ENCODE measurements at regions not wholly inside any gene's neighbourhood (a gene's known extent, or its start where the extent isn't known, plus 50 kb on each side); places are given as distances from the start of the nearest gene placed in this dataset.

DNA sequence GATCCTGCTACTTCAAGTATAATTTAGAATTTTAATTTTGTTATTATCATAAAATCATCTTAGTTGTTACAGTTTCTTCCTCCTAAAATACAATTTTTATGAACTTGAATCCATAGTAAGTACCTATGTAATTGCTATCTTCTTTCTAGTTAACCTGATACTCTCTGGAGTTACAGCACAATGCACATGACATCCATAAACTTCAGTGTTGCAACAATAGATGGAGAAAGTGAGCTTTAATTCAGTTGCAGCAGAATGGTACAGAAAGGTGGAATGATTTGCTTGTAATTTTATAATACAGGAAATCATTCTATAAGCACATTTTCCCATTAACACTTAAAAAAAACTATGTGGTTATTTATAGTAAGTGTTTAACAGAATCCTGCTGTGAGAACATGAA lies 372.0 kb downstream of the CDH9 start:
- in situ Hi-C loops (cut with MboI; ENCODE audit: low pct_ligation_motif_present in 1 of 4, low pct_unique_long_range_greater_than_20kb in 1 of 4, low sequenced_read_pairs in 3 of 4), result no loop called here
- intact Hi-C loops (cut with DNase I; ENCODE audit: low total_unique reads), result no loop called here
- no peak for DNase-seq
- no peaks in the 10 kb centered on the region for H3K27me3 ChIP-seq
- no peak for TF ChIP-seq POLR2A (IDR thresholded peaks at IDR 0.05)
- TF ChIP-seq, protein P1, sequence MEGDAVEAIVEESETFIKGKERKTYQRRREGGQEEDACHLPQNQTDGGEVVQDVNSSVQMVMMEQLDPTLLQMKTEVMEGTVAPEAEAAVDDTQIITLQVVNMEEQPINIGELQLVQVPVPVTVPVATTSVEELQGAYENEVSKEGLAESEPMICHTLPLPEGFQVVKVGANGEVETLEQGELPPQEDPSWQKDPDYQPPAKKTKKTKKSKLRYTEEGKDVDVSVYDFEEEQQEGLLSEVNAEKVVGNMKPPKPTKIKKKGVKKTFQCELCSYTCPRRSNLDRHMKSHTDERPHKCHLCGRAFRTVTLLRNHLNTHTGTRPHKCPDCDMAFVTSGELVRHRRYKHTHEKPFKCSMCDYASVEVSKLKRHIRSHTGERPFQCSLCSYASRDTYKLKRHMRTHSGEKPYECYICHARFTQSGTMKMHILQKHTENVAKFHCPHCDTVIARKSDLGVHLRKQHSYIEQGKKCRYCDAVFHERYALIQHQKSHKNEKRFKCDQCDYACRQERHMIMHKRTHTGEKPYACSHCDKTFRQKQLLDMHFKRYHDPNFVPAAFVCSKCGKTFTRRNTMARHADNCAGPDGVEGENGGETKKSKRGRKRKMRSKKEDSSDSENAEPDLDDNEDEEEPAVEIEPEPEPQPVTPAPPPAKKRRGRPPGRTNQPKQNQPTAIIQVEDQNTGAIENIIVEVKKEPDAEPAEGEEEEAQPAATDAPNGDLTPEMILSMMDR (IDR thresholded peaks at IDR 0.05), result no peak
- no peak for TF ChIP-seq POLR2AphosphoS5 (IDR thresholded peaks at IDR 0.05)
- no peak for TF ChIP-seq EP300 (IDR thresholded peaks at IDR 0.05; ENCODE audit: low read depth)
- no peak overlapping the region for H3K4me3 ChIP-seq
- H3K4me1 ChIP-seq, result no peaks in the 10 kb centered on the region
- no peaks in the 10 kb centered on the region for H3K36me3 ChIP-seq
- H3K9me3 ChIP-seq, result no peaks in the 10 kb centered on the region
- no peak overlapping the region for H3K27ac ChIP-seq

GRCh38 chr5:26663500-26663899 lies 374.9 kb downstream of the CDH9 start:
- Histone ChIP-seq H3K36me3 (no peaks in the 10 kb centered on the region), H3K27ac (no peak overlapping the region), H3K9me3 (no peaks in the 10 kb centered on the region), H3K27me3 (no peaks in the 10 kb centered on the region), H3K4me3 (no peak overlapping the region), H3K4me1 (no peaks in the 10 kb centered on the region)
- intact Hi-C loops (cut with DNase I; ENCODE audit: low total_unique reads) (no loop called here), in situ Hi-C loops (cut with MboI; ENCODE audit: low pct_ligation_motif_present in 1 of 4, low pct_unique_long_range_greater_than_20kb in 1 of 4, low sequenced_read_pairs in 3 of 4) (no loop called here)
- TF ChIP-seq EP300 (IDR thresholded peaks at IDR 0.05; ENCODE audit: low read depth) (no peak), POLR2AphosphoS5 (IDR thresholded peaks at IDR 0.05) (no peak), POLR2A (IDR thresholded peaks at IDR 0.05) (no peak)
- TF ChIP-seq, protein P1 (IDR thresholded peaks at IDR 0.05), result no peak
- whole genome bisulfite sequencing, 2 donors (ENCODE audit: low coverage in 1 of 2), result 88 to 96% methylated on average over 1 of the region's 1 CpG
- no peak for DNase-seq

DNA sequence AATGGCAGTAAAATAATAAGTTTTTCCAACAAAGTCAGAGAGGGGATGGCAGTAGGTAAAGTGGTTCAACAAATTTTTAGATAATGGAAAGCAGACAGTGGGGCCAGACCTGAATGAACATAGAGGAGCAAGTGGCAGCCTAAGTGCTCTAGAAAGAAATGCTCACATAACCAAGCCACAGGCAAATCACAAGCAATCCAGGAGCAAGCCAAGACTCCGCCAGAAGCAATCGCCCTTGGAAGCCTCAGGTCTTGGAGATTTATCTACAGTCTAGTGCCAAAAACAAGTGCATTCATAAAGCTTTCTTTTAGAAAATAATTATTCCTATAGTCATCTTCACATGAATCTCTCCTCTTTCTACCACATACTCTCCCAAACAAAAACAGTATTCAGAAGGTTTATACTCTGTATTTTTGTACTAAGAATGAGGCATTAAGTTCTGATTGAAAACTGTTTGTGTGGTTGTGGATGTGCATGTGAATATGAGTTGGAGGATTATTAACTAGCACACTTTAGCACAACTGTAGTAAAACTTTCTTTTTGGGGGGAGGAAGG lies 375.5 kb downstream of the CDH9 start:
- no peak for DNase-seq
- in situ Hi-C loops (cut with MboI; ENCODE audit: low pct_ligation_motif_present in 1 of 4, low pct_unique_long_range_greater_than_20kb in 1 of 4, low sequenced_read_pairs in 3 of 4) (no loop called here), intact Hi-C loops (cut with DNase I; ENCODE audit: low total_unique reads) (no loop called here)
- H3K4me1 ChIP-seq, result no peaks in the 10 kb centered on the region
- no peak overlapping the region for H3K4me3 ChIP-seq
- H3K27me3 ChIP-seq, result no peaks in the 10 kb centered on the region
- no peak for TF ChIP-seq POLR2AphosphoS5 (IDR thresholded peaks at IDR 0.05)
- TF ChIP-seq, protein P1 (IDR thresholded peaks at IDR 0.05), result no peak
- no peak for TF ChIP-seq POLR2A (IDR thresholded peaks at IDR 0.05)
- no peak for TF ChIP-seq EP300 (IDR thresholded peaks at IDR 0.05; ENCODE audit: low read depth)
- H3K36me3 ChIP-seq, result no peaks in the 10 kb centered on the region
- H3K9me3 ChIP-seq, result peaks cover 0 to 3% of the 10 kb centered on the region in 2 donors
- WGBS, 2 donors (ENCODE audit: low coverage in 1 of 2), result 50 to 70% methylated on average over 2 of the region's 2 CpGs
- H3K27ac ChIP-seq, result no peak overlapping the region

GRCh38 chr5:26660116-26660515 lies 378.3 kb downstream of the CDH9 start:
- H3K9me3 ChIP-seq, result peaks cover 0 to 4% of the 10 kb centered on the region in 2 donors
- in situ Hi-C loops (cut with MboI; ENCODE audit: low pct_ligation_motif_present in 1 of 4, low pct_unique_long_range_greater_than_20kb in 1 of 4, low sequenced_read_pairs in 3 of 4), result no loop called here
- H3K4me3 ChIP-seq, result no peak overlapping the region
- no peak overlapping the region for H3K27ac ChIP-seq
- no peaks in the 10 kb centered on the region for H3K27me3 ChIP-seq
- no peaks in the 10 kb centered on the region for H3K36me3 ChIP-seq
- intact Hi-C loops (cut with DNase I; ENCODE audit: low total_unique reads), result no loop called here
- TF ChIP-seq POLR2A (IDR thresholded peaks at IDR 0.05) (no peak), POLR2AphosphoS5 (IDR thresholded peaks at IDR 0.05) (no peak), EP300 (IDR thresholded peaks at IDR 0.05; ENCODE audit: low read depth) (no peak)
- TF ChIP-seq, protein P1 (IDR thresholded peaks at IDR 0.05), result no peak
- no peaks in the 10 kb centered on the region for H3K4me1 ChIP-seq
- no peak for DNase-seq
- WGBS, 2 donors (ENCODE audit: low coverage in 1 of 2), result 92 to 100% methylated on average over 1 to 12 of the region's 12 CpGs
